K562 (cell line): ENCODE measurements at regions not wholly inside any gene's neighbourhood (a gene's known extent, or its start where the extent isn't known, plus 50 kb on each side); places are given as distances from the start of the nearest gene placed in this dataset.

Source experiments
- LEF1 ChIP-seq: fragments of 450-650 bp; IDR thresholded peaks from 2 replicates; pipeline ENCODE4 v1.6.1; 2016; ENCODE audit warnings: mild to moderate bottlenecking
- PKNOX1 ChIP-seq: fragments of 450-650 bp; IDR thresholded peaks from 2 replicates; pipeline ENCODE4 v1.6.1; 2016
- REST ChIP-seq, 2 experiments: fragments of 450-650 bp; formaldehyde crosslinking in 1 of 2; IDR thresholded peaks; 2 replicates each; pipeline versions ENCODE4 v1.4.0 to v1.6.1; 2014 to 2020; ENCODE audit warnings: mild to moderate bottlenecking in 2 of 2, borderline replicate concordance in 1 of 2, low read depth in 1 of 2
- TAF1 ChIP-seq: IDR thresholded peaks from 2 replicates; pipeline ENCODE4 v1.6.1; 2011; ENCODE audit warnings: mild to moderate bottlenecking, low read length, moderate library complexity; ENCODE audit not compliant: insufficient read depth, control insufficient read depth, severe bottlenecking; ENCODE audit errors: extremely low read depth
- TCF3 ChIP-seq: sonication (generic); formaldehyde crosslinking; IDR thresholded peaks from 2 replicates; pipeline ENCODE4 v1.4.0; 2020; ENCODE audit warnings: mild to moderate bottlenecking, missing genetic modification reagents

DNA sequence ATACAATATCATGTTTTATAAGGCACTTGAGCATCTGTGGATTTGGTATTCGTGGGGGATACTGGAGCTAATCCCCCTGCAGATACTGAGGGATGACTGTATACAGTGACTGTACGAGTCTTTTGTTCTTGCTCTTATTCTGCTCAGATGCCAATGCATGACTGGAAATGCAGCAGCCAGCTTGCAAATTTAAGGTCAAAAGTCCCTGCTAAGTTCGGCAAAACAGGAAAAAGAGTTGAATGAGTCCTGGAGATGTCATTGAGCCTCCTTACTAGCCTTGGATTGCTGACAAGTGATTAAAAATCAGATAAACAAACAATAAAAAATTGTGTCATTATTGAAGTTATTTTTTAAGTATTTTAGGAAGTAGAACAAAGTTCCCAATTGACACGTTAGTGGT is 599.3 kb upstream of the IMPG1 start:
- TF ChIP-seq TAF1: no peak
- TF ChIP-seq PKNOX1: no peak
- TF ChIP-seq TCF3: no peak
- TF ChIP-seq REST (IDR thresholded peaks at IDR 0.05; ENCODE audit: borderline replicate concordance): no peak
- no peak for TF ChIP-seq REST (CRISPR knock-in tag; IDR thresholded peaks at IDR 0.05; ENCODE audit: low read depth)
- TF ChIP-seq LEF1: no peak
